Caki2 (cell line): ENCODE measurements at regions not wholly inside any gene's neighbourhood (a gene's known extent, or its start where the extent isn't known, plus 50 kb on each side); places are given as distances from the start of the nearest gene placed in this dataset.

Experiments used
- DNase-seq: peaks from one replicate; pipeline ENCODE4 v3.0.0-alpha.2; 2015; ENCODE audit warnings: low read depth
- in situ Hi-C: cut with HindIII; loops from 2 replicates; pipeline ENCODE4 v1.10.0; 2016; ENCODE audit warnings: low sequenced_read_pairs, low pct_unique_long_range_greater_than_20kb, mixed read lengths

- in situ Hi-C loops: no loop called here
- DNase-seq: no peak
Observed at GRCh38 chr4:32119907-32120306, 1399.7 kb downstream of the PCDH7 start.

DNA sequence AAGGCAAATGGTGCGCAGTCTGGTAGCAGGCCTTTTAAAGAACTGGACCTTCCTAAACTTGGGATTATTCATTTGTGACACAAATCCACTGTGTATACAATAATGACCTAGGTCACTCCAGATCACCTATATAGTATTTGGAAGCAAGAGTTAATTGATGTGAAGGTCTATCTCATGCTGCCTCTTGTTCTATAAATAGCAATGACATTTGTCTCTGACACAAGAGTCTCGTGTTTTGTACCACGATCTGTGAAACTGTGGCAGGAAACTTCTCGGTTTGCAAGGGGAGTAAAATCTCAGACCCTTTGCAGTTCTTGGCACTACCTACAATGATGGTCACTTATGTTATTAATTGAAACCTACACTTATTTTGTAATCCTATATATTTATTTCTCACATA lies 1408.4 kb downstream of the PCDH7 start:
- in situ Hi-C loops: no loop called here
- no peak for DNase-seq

GRCh38 chr4:32129967-32130366 lies 1409.8 kb downstream of the PCDH7 start:
- in situ Hi-C loops: no loop called here
- no peak for DNase-seq

DNA sequence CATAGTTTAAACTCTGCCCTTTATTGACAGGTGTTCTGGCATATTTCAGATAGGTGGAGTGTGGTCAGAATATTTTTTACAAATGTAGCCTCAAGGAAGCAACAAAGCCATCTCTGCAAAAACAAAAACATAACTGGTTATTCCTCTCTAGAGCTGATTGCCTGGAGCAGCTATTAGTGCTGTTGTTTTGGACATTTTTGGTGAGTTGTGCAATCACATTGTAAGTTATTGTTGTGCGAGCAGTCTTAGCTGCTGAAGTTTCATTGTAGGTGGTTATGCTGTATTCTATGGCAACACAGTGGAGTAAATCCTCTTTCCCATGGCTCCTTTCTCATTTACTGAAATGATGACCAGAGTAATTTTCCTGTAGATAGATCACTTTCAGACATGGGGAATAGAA lies 1413.0 kb downstream of the PCDH7 start:
- DNase-seq: no peak
- in situ Hi-C loops: no loop called here

DNA sequence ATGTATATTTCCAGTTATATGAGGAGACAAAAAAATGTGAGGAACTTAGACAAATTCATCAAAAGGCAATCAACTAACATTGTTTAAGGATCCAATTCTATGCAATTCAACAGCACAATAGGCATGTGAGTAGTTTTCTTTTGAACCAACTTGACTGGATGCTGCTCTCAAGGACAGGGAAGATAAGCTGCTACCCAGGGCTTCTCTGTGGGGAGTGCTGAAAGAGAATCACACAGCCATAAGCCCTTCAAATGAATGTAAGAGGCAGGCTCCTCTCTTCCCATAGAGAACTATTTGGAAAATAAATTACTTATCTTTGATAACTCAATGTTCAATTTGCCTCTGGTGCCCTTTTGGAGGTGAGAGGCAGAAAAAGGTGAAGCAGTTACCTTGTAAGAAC lies 1413.6 kb downstream of the PCDH7 start:
- in situ Hi-C loops: no loop called here
- DNase-seq: no peak

DNA sequence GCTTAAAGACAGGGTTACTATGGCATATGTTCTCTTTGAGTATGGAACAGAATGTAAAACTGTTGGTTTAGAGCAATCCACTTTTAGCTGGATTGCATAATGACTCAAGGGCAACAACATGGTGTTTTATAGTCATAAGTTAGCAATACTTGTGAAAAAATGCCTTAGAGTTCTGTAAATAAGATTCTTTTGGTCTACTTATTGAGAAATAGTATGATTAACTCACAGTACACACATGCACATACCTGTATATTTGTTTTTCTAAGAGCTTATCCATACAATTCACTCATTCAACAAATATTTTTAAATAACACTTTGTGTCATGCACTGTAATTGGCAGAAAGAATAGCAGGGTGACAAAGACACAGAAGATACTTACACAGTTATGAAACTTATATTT lies 1415.5 kb downstream of the PCDH7 start:
- DNase-seq: no peak
- in situ Hi-C loops: no loop called here

- in situ Hi-C loops: no loop called here
- DNase-seq: no peak
Observed at GRCh38 chr4:32136081-32136787, 1416.1 kb downstream of the PCDH7 start.

DNA sequence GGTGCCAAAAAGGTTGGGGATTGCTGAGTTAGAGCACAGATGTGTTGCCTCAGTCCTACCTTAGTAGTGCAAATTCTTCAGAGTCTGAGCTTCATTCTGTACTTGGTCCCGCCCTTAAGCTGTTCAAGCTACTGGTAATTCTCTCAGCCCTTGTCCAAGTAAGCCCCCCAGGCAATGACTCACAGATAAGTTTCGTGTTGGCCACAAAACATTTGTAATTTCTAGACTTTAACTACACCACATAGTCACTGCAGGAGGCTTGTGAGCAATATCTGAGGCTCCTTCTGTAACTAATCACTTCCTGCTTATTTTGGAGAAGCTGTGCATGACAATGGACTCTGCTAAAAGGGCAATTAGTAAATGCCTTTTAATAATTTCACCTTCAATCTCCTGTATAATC lies 1420.5 kb downstream of the PCDH7 start:
- peak; percentile 57 for DNase-seq

DNA sequence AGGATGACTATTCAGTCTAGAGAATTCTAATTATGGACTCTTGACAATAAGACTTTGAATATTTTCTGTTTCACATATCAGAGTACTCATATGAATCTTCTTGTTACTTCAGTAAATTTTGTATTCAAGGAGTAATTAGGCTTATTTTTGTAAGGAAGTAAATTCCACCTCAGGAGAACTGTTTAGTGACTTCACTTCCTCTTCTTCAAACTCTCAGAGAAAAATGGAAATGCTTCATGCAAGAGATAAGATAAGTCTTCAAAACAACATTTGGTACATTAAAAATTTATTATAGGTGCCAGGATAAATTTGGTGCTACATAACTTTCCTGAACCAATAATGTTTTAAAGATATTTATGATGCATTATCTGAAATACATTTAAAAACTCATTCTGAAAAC lies 1421.9 kb downstream of the PCDH7 start:
- DNase-seq: no peak

More for the DNA sequence above, 1420.5 kb downstream of the PCDH7 start:
- in situ Hi-C loops: no loop called here

DNA sequence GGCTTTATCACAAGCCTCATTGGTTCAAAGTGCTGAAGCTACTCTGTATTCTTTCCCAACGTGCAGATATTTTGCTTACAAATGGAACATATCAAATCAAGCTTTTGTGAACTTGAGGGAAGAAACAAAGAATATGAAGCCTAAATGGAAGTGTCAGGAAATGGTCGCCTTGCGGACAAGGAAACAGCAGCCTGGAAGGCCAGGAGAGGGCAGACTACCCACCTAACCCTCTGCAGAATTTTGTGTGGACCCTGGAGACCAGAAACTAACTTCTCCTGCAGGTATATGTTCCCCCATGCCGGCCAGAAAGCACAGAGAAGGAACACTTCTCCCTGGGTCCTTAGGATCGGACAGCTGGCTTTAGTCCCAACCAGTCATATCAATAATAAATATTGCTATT lies 1425.8 kb downstream of the PCDH7 start:
- in situ Hi-C loops: no loop called here

More for the DNA sequence above, 1421.9 kb downstream of the PCDH7 start:
- in situ Hi-C loops: no loop called here

GRCh38 chr4:32147446-32148085 lies 1427.4 kb downstream of the PCDH7 start:
- in situ Hi-C loops: no loop called here
- DNase-seq: no peak

More for the DNA sequence above, 1425.8 kb downstream of the PCDH7 start:
- no peak for DNase-seq

DNA sequence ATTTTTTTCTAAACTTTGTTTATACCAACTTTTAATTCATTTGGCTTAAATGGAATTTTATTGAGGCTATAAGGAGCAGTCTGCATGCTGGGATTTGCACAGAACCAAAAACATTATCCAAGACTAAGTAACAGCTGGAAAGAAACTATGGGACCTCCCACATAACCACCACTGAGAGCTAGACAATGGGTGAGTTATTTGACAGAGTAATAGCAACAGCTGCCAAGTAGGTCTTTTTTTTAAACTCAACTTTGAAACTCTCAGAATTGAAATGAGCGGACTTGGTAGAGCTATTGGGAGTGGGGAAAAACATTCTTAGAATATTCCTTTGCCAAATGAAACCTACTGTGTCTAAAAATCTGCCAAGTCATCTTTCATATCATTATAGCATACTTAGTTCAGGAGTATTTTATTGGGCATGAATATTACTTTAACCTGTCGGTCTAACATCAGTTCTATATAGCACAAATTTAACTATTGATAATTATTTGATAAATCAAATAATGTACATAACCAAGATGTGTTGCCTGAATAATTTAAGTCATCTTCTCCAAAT lies 1428.0 kb downstream of the PCDH7 start:
- DNase-seq: no peak

GRCh38 chr4:32158961-32159360 lies 1438.8 kb downstream of the PCDH7 start:
- in situ Hi-C loops: no loop called here
- no peak for DNase-seq

More for the DNA sequence above, 1428.0 kb downstream of the PCDH7 start:
- in situ Hi-C loops: no loop called here

GRCh38 chr4:32161392-32161791 lies 1441.2 kb downstream of the PCDH7 start:
- in situ Hi-C loops: no loop called here
- DNase-seq: no peak

GRCh38 chr4:32163125-32163524 lies 1443.0 kb downstream of the PCDH7 start:
- no peak for DNase-seq
- in situ Hi-C loops: no loop called here

DNA sequence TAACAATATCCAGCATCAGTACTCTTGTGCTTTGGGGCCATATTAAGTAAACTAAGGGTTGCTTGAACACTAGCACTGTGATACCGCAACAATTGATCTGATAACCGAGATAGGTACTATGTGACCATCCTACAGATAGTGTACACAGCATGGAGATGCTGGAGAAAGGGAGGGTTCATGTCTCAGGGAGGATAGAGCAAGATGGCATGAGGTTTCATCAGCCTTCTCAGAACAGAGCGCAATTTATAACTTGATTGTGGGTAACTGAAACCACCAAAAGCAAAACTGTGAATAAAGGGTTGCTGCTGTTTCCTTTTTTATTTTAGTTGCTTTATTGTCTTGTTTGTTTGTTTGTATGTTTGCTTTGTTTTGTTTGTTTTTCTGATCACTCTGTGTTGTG lies 1449.7 kb downstream of the PCDH7 start:
- in situ Hi-C loops: no loop called here
- DNase-seq: no peak

GRCh38 chr4:32172086-32172485 lies 1451.9 kb downstream of the PCDH7 start:
- DNase-seq: no peak
- in situ Hi-C loops: no loop called here

GRCh38 chr4:32172761-32173160 lies 1452.6 kb downstream of the PCDH7 start:
- DNase-seq: peak; percentile 74
- in situ Hi-C loops: no loop called here

GRCh38 chr4:32180086-32180485 lies 1459.9 kb downstream of the PCDH7 start:
- DNase-seq: no peak
- in situ Hi-C loops: no loop called here

- no peak for DNase-seq
- in situ Hi-C loops: no loop called here
Observed at GRCh38 chr4:32184186-32184585, 1464.0 kb downstream of the PCDH7 start.
